AG04450 (cell line): ENCODE measurements at regions not wholly inside any gene's neighbourhood (a gene's known extent, or its start where the extent isn't known, plus 50 kb on each side); places are given as distances from the start of the nearest gene placed in this dataset.

Source experiments
- CTCF ChIA-PET: fragments of 300-600, 350-600 bp; formaldehyde crosslinking; extraction: SDS; loops from one replicate; lab custom pipeline; 2022; ENCODE audit warnings: antibody characterized with exemption, inconsistent platforms; lab: Charles Lee
- POLR2A ChIA-PET: fragments of 350-600 bp; formaldehyde crosslinking; extraction: SDS; loops from one replicate; lab custom pipeline; 2021; ENCODE audit warnings: antibody characterized with exemption, inconsistent platforms; lab: Yijun Ruan, JAX
- DNase-seq: peaks from one replicate; pipeline ENCODE4 v3.0.0-alpha.2; 2011; ENCODE audit warnings: low read depth, low spot score
- H3K27ac ChIP-seq: one replicate; pipeline ENCODE4 v1.5.1; 2012; ENCODE audit warnings: low read depth, low read length, control low read depth
- H3K27me3 ChIP-seq: one replicate; pipeline ENCODE4 v1.6.0; 2012; ENCODE audit warnings: low read length; ENCODE audit not compliant: control insufficient read depth, insufficient read depth
- H3K4me3 ChIP-seq: 2 replicates; pipeline ENCODE4 v1.5.1; 2011; ENCODE audit warnings: mild to moderate bottlenecking, low read depth, low read length, control low read depth
- H3K9me3 ChIP-seq: 2 replicates; pipeline ENCODE4 v1.5.1; 2012; ENCODE audit warnings: low read length; ENCODE audit not compliant: control insufficient read depth, insufficient read depth
- CTCF ChIP-seq: IDR thresholded peaks from 2 replicates; pipeline ENCODE4 v1.5.1; 2011; ENCODE audit warnings: low read depth, low read length, control low read depth, inconsistent platforms

DNA sequence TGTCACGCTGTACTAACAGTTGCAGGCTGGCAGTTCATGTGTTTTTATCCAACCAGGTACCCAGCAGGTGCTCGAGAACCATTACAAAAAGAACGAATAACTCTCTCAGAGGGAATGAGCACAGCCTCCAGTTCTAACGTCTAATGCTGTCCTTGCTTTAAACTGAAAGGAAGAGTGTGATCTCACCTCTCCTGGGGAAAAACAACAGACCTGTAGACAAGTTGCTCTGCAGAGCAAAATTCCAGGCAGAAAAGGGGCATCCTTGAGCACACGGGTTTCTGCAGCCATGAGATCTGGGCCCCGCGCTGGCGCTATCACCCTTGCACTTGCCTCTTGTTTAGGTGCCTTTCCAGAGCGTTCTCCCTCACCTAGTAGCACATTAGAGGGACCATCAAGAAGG lies 92.5 kb upstream of the DNAH5 start:
- H3K9me3 ChIP-seq = no peaks in the 10 kb centered on the region
- ChIA-PET CTCF (no interaction called here), POLR2A (interaction anchor here (1.1 to 2.3 kb wide), 6 partner anchors 18 to 153 kb away, joined by 3 to 14 read pairs (median 6); partner anchors contain the start of gene TRIO)
- TF ChIP-seq CTCF = 0 out of 2 replicates have a peak, but pooled peaks have one; percentile 1
- H3K4me3 ChIP-seq = peak overlapping the region; percentile 31; the same call in 1 of the 2 replicates
- no peak for DNase-seq
- H3K27ac ChIP-seq = peak overlapping the region; percentile 99
- H3K27me3 ChIP-seq = no peaks in the 10 kb centered on the region

- no peaks in the 10 kb centered on the region for H3K9me3 ChIP-seq
- ChIA-PET CTCF (no interaction called here), POLR2A (interaction anchor here (1.6 to 2.3 kb wide), 7 partner anchors 18 to 120 kb away, joined by 4 to 17 read pairs (median 7); partner anchors contain the start of gene TRIO)
- H3K27me3 ChIP-seq = no peaks in the 10 kb centered on the region
- peak overlapping the region; percentile 99 for H3K27ac ChIP-seq
- H3K4me3 ChIP-seq = peak overlapping the region; percentile 31
- no peak for DNase-seq
- TF ChIP-seq CTCF = no peak
Measured at GRCh38 chr5:14036514-14036913, 92.0 kb upstream of the DNAH5 start.

DNA sequence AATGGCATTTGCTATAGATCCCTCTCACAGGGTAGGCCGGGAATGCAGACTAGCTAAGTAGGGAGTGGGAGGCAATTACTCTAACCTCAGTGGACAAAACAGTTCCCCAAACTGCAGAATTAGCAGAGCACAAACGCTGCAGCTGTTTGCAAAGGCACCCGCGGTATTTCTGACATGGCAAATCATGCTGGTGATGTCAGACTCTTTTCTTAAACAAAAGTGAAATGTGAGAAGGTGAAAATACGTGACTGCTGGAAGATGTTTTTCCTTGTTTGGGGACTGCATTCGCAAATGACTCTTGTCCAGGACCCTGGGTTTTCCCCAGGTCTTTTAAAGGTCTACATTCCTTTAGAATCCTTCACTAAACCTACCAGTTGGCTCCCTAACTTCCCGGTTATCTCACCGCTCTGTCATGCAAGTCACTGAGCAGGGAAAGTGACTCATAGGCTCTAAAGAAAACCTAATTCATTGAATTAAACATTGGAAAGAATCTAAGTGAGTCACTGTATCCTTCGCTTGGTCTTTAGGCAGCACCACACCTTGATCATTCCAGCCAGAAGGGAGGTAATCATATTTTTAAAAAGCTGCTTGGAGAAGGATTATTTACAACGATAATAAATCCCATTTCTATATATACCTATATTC lies 91.5 kb upstream of the DNAH5 start:
- CTCF ChIA-PET = no interaction called here
- Histone ChIP-seq H3K27ac (peak overlapping the region; percentile 99), H3K4me3 (no peak overlapping the region), H3K9me3 (no peaks in the 10 kb centered on the region), H3K27me3 (no peaks in the 10 kb centered on the region)
- DNase-seq = peak; percentile 99
- TF ChIP-seq CTCF = no peak
- POLR2A ChIA-PET = interaction anchor here (0.5 to 2.3 kb wide), 10 partner anchors 16 to 121 kb away, joined by 4 to 17 read pairs (median 7); partner anchors contain the start of gene TRIO

DNA sequence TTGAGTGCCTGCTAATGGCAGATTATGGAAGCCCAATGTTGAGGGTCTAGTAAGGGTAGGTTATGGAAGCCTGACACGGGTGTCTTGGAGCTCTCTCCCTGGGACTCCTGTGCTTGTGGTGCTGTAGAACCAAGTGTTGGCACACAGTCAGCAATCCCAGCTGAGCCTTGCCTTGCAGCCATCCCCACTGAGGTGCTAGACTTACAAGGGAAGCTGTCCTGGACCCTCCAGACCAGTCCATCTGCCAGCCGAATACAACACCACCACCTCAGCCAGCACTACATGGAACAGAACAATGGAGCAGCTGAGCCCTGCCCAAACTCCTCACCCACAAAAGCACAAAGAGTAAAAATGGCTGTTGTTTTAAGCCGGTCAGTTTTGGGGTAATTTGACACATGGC lies 90.5 kb upstream of the DNAH5 start:
- no peak for TF ChIP-seq CTCF
- ChIA-PET CTCF (no interaction called here), POLR2A (interaction anchor here (1.2 to 2.3 kb wide), 6 partner anchors 20 to 119 kb away, joined by 4 to 17 read pairs (median 7); no protein-coding TSS in a partner anchor)
- Histone ChIP-seq H3K4me3 (no peak overlapping the region), H3K27ac (peak overlapping the region; percentile 99), H3K27me3 (no peaks in the 10 kb centered on the region), H3K9me3 (no peaks in the 10 kb centered on the region)
- no peak for DNase-seq

DNA sequence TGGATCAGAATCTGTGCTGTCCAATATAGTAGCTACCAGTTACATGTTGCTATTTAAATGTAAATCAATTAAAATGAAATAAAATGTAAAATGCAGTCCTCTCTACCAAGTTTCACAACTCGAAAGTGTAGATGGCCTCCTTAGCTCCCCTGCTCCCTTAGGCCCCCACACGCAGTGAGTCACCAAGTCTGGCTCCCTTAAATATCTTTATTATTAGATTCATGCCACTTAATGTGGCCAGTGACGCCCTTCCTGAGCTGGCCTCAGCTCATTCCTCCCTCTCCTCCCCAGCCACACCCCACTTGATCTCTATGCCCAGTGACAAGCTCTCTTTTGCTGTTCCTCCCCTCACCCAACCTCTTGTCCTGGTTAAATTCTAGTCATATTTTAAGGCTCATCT lies 88.4 kb upstream of the DNAH5 start:
- DNase-seq = no peak
- ChIA-PET POLR2A (interaction anchor here (0.6 kb wide), 1 partner anchor 210 kb away, joined by 4 read pairs; no protein-coding TSS in a partner anchor), CTCF (no interaction called here)
- Histone ChIP-seq H3K4me3 (no peak overlapping the region), H3K9me3 (peaks cover 4% of the 10 kb centered on the region; the same call in 1 of the 2 replicates), H3K27me3 (no peaks in the 10 kb centered on the region), H3K27ac (no peak overlapping the region)
- TF ChIP-seq CTCF = no peak
